ENCODE measurements at regions not wholly inside any gene's neighbourhood (a gene's known extent, or its start where the extent isn't known, plus 50 kb on each side); places are given as distances from the start of the nearest gene placed in this dataset.

DNA sequence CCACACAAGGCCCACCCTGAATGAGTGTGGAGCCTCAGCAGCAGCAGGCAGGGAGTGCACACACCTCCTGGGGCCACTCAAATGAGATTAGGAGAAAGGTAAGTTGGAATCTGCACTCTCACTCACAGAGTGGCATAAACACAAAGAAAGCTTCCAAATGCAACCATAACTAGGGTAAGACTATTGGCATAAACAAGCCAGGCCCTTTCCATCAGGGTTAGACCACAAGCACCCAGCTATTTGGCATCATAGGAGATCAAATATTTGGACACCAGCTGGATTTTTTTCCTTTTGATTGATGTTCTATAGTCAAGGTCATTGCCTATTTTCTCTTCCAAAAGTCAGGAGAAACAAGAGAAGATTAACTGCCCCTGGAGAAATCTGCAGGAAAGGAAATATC is 471.5 kb downstream of the TXNL1 start:
- POLR2A ChIA-PET: no interaction called here
- intact Hi-C loops (cut with micrococcal nuclease; ENCODE audit: unreplicated experiment): no loop called here
- Histone ChIP-seq H3K27ac (ENCODE audit: low read length) (no peak overlapping the region), H3K4me1 (ENCODE audit: control insufficient read depth, insufficient read depth, low read length) (no peaks in the 10 kb centered on the region), H3K36me3 (ENCODE audit: control insufficient read depth, insufficient read depth, low read length) (no peaks in the 10 kb centered on the region), H3K4me3 (ENCODE audit: low read depth in 2 of 2, low read length in 2 of 2) (no peak overlapping the region), H3K9me3 (ENCODE audit: control insufficient read depth, insufficient read depth, low read depth, low read length) (no peaks in the 10 kb centered on the region), H3K27me3 (ENCODE audit: control insufficient read depth, insufficient read depth, low read length) (no peaks in the 10 kb centered on the region)
- ATAC-seq: no peak
- DNase-seq (ENCODE audit: low read depth, low spot score): no peak
- BruUV-seq (replicated peaks): no TSS peak
- in situ Hi-C loops (cut with HindIII; ENCODE audit: low pct_unique_long_range_greater_than_20kb, low sequenced_read_pairs): no loop called here
- TF ChIP-seq CTCF (IDR thresholded peaks at IDR 0.05): no peak
- no peak for TF ChIP-seq TCF7L2 (IDR thresholded peaks at IDR 0.05; ENCODE audit: low read depth, low read length)
- no peak for TF ChIP-seq POLR2AphosphoS5 (IDR thresholded peaks at IDR 0.05; ENCODE audit: low read depth, low read length)
- TF ChIP-seq, protein P1, sequence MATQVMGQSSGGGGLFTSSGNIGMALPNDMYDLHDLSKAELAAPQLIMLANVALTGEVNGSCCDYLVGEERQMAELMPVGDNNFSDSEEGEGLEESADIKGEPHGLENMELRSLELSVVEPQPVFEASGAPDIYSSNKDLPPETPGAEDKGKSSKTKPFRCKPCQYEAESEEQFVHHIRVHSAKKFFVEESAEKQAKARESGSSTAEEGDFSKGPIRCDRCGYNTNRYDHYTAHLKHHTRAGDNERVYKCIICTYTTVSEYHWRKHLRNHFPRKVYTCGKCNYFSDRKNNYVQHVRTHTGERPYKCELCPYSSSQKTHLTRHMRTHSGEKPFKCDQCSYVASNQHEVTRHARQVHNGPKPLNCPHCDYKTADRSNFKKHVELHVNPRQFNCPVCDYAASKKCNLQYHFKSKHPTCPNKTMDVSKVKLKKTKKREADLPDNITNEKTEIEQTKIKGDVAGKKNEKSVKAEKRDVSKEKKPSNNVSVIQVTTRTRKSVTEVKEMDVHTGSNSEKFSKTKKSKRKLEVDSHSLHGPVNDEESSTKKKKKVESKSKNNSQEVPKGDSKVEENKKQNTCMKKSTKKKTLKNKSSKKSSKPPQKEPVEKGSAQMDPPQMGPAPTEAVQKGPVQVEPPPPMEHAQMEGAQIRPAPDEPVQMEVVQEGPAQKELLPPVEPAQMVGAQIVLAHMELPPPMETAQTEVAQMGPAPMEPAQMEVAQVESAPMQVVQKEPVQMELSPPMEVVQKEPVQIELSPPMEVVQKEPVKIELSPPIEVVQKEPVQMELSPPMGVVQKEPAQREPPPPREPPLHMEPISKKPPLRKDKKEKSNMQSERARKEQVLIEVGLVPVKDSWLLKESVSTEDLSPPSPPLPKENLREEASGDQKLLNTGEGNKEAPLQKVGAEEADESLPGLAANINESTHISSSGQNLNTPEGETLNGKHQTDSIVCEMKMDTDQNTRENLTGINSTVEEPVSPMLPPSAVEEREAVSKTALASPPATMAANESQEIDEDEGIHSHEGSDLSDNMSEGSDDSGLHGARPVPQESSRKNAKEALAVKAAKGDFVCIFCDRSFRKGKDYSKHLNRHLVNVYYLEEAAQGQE (IDR thresholded peaks at IDR 0.05; ENCODE audit: insufficient read depth in 1 of 2, low read depth in 2 of 2, low read length in 1 of 2): no peak
- no peak for TF ChIP-seq SIN3A (IDR thresholded peaks at IDR 0.05; ENCODE audit: borderline replicate concordance, insufficient read depth, low read depth, low read length)
- CTCF ChIA-PET: no interaction called here

GRCh38 chr18:56165601-56166355 is 472.6 kb downstream of the TXNL1 start:
- POLR2A ChIA-PET: no interaction called here
- Histone ChIP-seq H3K4me3 (ENCODE audit: low read depth in 2 of 2, low read length in 2 of 2) (no peak overlapping the region), H3K27ac (ENCODE audit: low read length) (no peak overlapping the region), H3K9me3 (ENCODE audit: control insufficient read depth, insufficient read depth, low read depth, low read length) (no peaks in the 10 kb centered on the region), H3K4me1 (ENCODE audit: control insufficient read depth, insufficient read depth, low read length) (no peaks in the 10 kb centered on the region), H3K27me3 (ENCODE audit: control insufficient read depth, insufficient read depth, low read length) (no peaks in the 10 kb centered on the region), H3K36me3 (ENCODE audit: control insufficient read depth, insufficient read depth, low read length) (no peaks in the 10 kb centered on the region)
- no TSS peak for BruUV-seq (replicated peaks)
- ATAC-seq: no peak
- in situ Hi-C loops (cut with HindIII; ENCODE audit: low pct_unique_long_range_greater_than_20kb, low sequenced_read_pairs) (no loop called here), intact Hi-C loops (cut with micrococcal nuclease; ENCODE audit: unreplicated experiment) (no loop called here)
- CTCF ChIA-PET: no interaction called here
- TF ChIP-seq TCF7L2 (IDR thresholded peaks at IDR 0.05; ENCODE audit: low read depth, low read length) (no peak), POLR2AphosphoS5 (IDR thresholded peaks at IDR 0.05; ENCODE audit: low read depth, low read length) (no peak), CTCF (IDR thresholded peaks at IDR 0.05) (no peak), SIN3A (IDR thresholded peaks at IDR 0.05; ENCODE audit: borderline replicate concordance, insufficient read depth, low read depth, low read length) (no peak)
- TF ChIP-seq, protein P1 (IDR thresholded peaks at IDR 0.05; ENCODE audit: insufficient read depth in 1 of 2, low read depth in 2 of 2, low read length in 1 of 2): no peak
- DNase-seq (ENCODE audit: low read depth, low spot score): no peak

Data from Panc1 (cell line).